Astrocyte of the cerebellum (primary cell): ENCODE measurements at regions not wholly inside any gene's neighbourhood (a gene's known extent, or its start where the extent isn't known, plus 50 kb on each side); places are given as distances from the start of the nearest gene placed in this dataset.

Experiments used
- DNase-seq: peaks from one replicate; pipeline ENCODE4 v3.0.0-alpha.2; 2011; ENCODE audit warnings: low read depth
- H3K4me3 ChIP-seq: 2 replicates; pipeline ENCODE4 v1.5.1; 2011; ENCODE audit warnings: mild to moderate bottlenecking, low read depth, low read length, moderate library complexity
- in situ Hi-C: cut with HindIII; loops from 2 replicates; pipeline ENCODE4 v1.10.0; 2017; ENCODE audit warnings: low sequenced_read_pairs
- TF ChIP-seq, protein P1 (sequence below): IDR thresholded peaks from 2 replicates; pipeline ENCODE4 v1.5.1; 2012; ENCODE audit warnings: low read length, low read depth, moderate library complexity, mild to moderate bottlenecking; ENCODE audit errors: missing control alignments

DNA sequence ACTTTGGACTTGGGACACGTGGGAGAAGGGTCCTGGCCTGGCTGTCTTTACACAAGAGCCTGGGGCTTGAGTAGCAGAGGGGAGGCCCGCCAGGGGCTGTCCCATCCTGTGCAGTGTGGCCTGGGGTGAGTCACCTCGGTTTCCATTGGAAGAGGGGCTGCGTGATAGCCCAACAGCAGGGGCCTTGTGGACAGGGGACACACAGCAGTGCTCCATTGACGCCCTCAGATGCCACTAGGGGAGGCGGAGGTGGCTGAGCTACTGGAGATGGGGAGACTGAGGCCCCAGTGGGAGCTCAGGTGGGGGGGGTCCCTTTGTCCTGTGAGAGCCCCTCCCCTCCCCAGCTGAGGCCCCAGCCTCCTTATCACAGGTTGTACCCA is 50.0 kb upstream of the RNU6ATAC start:
- H3K4me3 ChIP-seq, result no peak overlapping the region
- TF ChIP-seq, protein P1, sequence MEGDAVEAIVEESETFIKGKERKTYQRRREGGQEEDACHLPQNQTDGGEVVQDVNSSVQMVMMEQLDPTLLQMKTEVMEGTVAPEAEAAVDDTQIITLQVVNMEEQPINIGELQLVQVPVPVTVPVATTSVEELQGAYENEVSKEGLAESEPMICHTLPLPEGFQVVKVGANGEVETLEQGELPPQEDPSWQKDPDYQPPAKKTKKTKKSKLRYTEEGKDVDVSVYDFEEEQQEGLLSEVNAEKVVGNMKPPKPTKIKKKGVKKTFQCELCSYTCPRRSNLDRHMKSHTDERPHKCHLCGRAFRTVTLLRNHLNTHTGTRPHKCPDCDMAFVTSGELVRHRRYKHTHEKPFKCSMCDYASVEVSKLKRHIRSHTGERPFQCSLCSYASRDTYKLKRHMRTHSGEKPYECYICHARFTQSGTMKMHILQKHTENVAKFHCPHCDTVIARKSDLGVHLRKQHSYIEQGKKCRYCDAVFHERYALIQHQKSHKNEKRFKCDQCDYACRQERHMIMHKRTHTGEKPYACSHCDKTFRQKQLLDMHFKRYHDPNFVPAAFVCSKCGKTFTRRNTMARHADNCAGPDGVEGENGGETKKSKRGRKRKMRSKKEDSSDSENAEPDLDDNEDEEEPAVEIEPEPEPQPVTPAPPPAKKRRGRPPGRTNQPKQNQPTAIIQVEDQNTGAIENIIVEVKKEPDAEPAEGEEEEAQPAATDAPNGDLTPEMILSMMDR, result no peak
- no peak for DNase-seq
- in situ Hi-C loops, result no loop called here

DNA sequence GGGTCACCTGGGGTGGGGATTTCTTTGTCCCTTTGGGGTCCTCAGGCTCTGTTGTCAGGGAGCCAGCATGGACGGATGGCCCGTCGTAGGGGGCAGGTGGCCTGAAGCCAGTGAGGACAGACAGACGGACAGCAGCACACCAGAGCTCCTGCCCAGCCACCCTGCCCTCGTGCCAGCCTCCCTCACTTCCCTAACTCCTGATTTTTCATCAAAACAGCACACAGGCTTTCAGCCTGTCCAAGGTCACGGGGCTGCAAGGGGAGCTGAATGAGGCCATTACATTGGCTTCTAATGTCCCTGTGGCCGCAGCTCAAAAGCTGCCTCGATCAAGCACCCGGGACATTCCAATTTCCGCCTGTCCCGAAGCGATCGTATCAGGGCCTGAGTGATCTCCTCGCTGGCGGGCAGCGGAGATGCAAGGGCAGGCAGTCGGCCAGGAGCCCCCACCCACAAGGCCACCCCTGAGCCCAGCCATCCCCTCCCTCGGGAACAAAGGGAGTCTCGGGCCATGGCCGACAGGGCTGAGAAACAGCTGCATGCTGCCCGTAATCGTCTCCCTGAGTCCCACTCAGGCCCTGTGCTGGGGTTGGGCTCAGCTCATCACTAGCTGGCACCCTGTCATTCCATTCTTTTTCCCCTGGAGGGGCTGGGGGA is 50.5 kb upstream of the RNU6ATAC start:
- DNase-seq, result no peak
- in situ Hi-C loops, result no loop called here
- TF ChIP-seq, protein P1, result no peak
- H3K4me3 ChIP-seq, result no peak overlapping the region

DNA sequence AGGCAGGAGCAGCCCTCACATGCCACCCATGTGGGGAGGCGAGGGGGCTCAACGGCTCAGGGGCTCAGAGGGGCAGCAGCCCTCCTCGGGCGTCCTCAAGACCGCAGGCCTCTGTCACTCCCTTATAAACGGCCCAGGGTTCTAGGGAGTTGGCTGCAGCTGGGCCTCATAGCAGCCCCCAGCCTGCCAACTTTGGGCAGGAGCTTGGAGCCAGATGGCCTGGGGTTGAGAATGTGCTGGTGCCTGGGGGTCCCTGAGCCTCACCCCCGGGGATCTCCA is 51.0 kb upstream of the RNU6ATAC start:
- no peak overlapping the region for H3K4me3 ChIP-seq
- TF ChIP-seq, protein P1, result no peak
- in situ Hi-C loops, result no loop called here
- DNase-seq, result no peak

DNA sequence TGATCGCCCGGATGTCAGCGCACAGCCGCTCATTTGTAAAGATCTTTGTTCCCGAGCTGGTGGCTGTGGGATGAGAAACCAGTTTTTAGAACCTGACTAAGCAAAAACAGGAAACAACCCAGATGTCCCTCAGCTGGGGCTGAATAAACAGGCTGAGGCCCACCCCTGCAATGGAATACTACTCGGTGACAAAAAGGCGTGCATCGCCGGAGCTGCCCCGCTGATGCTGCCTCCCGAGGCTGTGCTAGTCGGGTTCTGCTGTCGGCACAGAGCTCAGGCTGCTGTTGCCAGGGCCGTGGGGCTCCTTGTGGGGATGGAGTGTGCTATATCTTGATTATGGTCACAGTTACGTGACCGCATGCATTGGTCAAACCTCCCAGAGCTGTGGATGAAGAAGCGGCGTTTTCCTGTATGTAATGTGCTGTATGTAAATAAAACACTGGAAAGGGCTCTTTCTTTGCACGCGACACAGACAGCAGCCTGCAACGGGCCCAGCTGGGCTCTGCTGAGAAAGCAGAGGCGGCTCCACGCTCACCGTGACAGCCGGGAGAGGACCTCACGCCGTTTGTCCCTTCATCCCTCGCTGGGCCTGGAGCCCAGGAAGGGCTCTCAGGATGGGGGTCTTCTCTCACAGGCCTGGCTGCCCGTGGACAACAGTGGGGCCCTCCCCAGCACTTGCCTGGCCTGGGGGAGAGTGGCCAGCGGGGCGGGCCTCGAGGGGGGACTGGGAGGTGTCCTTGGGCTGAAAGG is 51.5 kb upstream of the RNU6ATAC start:
- H3K4me3 ChIP-seq, result no peak overlapping the region

DNA sequence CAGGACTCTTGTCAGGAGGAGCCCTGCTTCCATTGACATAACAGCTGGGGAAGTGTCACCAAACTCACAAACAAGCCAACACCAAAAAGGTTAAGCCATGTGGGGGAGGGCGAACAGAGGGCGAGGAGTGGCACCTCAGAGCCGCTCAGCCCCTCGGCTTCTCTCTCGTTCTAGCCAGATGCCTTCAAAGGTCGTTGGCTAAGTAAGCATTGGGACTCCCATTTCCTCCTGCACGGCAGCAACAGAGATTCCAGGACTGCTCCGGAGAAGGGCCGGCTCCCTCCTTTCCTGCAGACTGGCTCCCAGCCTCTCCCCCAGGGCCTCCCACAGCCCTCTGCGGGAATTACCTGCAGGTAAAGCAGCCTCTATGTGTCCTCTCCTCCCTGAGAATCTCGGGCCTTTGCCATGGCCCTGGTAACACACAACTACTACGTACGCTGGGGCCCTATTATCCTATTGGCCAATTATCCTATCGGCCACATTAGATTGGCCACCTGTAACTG is 52.1 kb upstream of the RNU6ATAC start:
- no peak for DNase-seq
- in situ Hi-C loops, result no loop called here
- TF ChIP-seq, protein P1, result no peak
- no peak overlapping the region for H3K4me3 ChIP-seq

More for the DNA sequence above, 51.5 kb upstream of the RNU6ATAC start:
- in situ Hi-C loops, result no loop called here
- DNase-seq, result no peak
- TF ChIP-seq, protein P1, result no peak

DNA sequence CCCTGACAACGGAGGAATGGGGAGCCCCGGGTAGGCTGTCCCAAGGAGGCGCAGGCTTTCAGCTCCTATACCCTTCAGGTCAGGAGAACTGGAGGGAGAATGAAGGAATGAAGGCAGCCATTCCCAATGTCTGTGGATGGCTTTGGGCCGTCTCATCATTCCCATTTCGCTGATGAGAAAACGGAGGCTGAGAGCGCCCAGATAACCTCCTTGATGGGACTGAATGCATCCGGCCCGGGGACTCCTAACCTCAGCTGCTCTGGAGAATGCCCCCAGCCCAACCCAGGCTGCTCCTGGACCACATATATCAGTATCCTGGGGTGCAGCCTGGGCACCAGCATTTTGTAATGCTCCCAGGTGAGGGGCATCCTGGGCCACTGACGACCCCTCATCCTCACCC is 52.6 kb upstream of the RNU6ATAC start:
- TF ChIP-seq, protein P1, result no peak
- in situ Hi-C loops, result no loop called here
- no peak overlapping the region for H3K4me3 ChIP-seq
- DNase-seq, result no peak
